Fibroblast of lung (primary cell): ENCODE measurements at regions not wholly inside any gene's neighbourhood (a gene's known extent, or its start where the extent isn't known, plus 50 kb on each side); places are given as distances from the start of the nearest gene placed in this dataset.

Source experiments
- DNase-seq, 2 donors: peaks; one replicate each; pipeline versions ENCODE4 v3.0.0 to v3.0.0-alpha.2; 2010; ENCODE audit warnings: low read depth in 2 of 2
- H2AFZ ChIP-seq: 2 replicates; pipeline ENCODE4 v1.5.1; 2012; ENCODE audit warnings: low read length, control low read depth, inconsistent platforms
- H3K27ac ChIP-seq: 2 replicates; pipeline ENCODE4 v1.5.1; 2011; ENCODE audit warnings: low read length, control low read depth; ENCODE audit not compliant: insufficient read depth
- H3K27me3 ChIP-seq: 2 replicates; pipeline ENCODE4 v1.5.1; 2011; ENCODE audit warnings: mild to moderate bottlenecking, low read length; ENCODE audit not compliant: control insufficient read depth, insufficient read depth
- H3K36me3 ChIP-seq: 2 replicates; pipeline ENCODE4 v1.5.1; 2011; ENCODE audit warnings: low read length; ENCODE audit not compliant: control insufficient read depth, insufficient read depth
- H3K4me1 ChIP-seq: 2 replicates; pipeline ENCODE4 v1.5.1; 2011; ENCODE audit warnings: low read length; ENCODE audit not compliant: control insufficient read depth, insufficient read depth; ENCODE audit errors: extremely low read depth
- H3K4me2 ChIP-seq: 2 replicates; pipeline ENCODE4 v1.5.1; 2011; ENCODE audit warnings: low read length, control low read depth; ENCODE audit not compliant: insufficient read depth; ENCODE audit errors: extremely low read depth
- H3K4me3 ChIP-seq, 4 experiments: fragments of 200-600 bp in 1 of 4; sonication (generic) in 1 of 4; replicated peaks in 1 of 4; 2 replicates each; pipeline ENCODE4 v1.5.1; 2011 to 2016; ENCODE audit warnings: low read length in 4 of 4, low read depth in 3 of 4, mild to moderate bottlenecking in 3 of 4, control low read depth in 2 of 4, inconsistent platforms in 1 of 4, mixed read lengths in 1 of 4; ENCODE audit not compliant: insufficient read depth in 1 of 4; ENCODE audit errors: control extremely low read depth in 1 of 4
- H3K79me2 ChIP-seq: 2 replicates; pipeline ENCODE4 v1.5.1; 2012; ENCODE audit warnings: mild to moderate bottlenecking, low read length, inconsistent platforms; ENCODE audit not compliant: control insufficient read depth, insufficient read depth
- H3K9ac ChIP-seq: 2 replicates; pipeline ENCODE4 v1.5.1; 2011; ENCODE audit warnings: mild to moderate bottlenecking, low read length, control low read depth; ENCODE audit not compliant: insufficient read depth
- H3K9me3 ChIP-seq: 2 replicates; pipeline ENCODE4 v1.5.1; 2012; ENCODE audit warnings: low read depth, low read length; ENCODE audit not compliant: control insufficient read depth, insufficient read depth
- H4K20me1 ChIP-seq: 2 replicates; pipeline ENCODE4 v1.5.1; 2011; ENCODE audit warnings: low read length; ENCODE audit not compliant: control insufficient read depth, insufficient read depth; ENCODE audit errors: extremely low read depth
- EZH2 ChIP-seq: IDR thresholded peaks from 2 replicates; pipeline ENCODE4 v1.5.1; 2012; ENCODE audit warnings: low read length, control low read depth, mild to moderate bottlenecking; ENCODE audit errors: missing control alignments
- TF ChIP-seq, protein P1 (sequence below), 2 donors: IDR thresholded peaks in 1 of 2; conservative IDR thresholded peaks in 1 of 2; 1 replicate in 1 of 2; 2 replicates in 1 of 2; pipeline ENCODE4 v1.5.1; 2011 to 2012; ENCODE audit warnings: low read length in 2 of 2, control low read depth in 1 of 2, inconsistent platforms in 1 of 2, low read depth in 1 of 2, mild to moderate bottlenecking in 1 of 2

DNA sequence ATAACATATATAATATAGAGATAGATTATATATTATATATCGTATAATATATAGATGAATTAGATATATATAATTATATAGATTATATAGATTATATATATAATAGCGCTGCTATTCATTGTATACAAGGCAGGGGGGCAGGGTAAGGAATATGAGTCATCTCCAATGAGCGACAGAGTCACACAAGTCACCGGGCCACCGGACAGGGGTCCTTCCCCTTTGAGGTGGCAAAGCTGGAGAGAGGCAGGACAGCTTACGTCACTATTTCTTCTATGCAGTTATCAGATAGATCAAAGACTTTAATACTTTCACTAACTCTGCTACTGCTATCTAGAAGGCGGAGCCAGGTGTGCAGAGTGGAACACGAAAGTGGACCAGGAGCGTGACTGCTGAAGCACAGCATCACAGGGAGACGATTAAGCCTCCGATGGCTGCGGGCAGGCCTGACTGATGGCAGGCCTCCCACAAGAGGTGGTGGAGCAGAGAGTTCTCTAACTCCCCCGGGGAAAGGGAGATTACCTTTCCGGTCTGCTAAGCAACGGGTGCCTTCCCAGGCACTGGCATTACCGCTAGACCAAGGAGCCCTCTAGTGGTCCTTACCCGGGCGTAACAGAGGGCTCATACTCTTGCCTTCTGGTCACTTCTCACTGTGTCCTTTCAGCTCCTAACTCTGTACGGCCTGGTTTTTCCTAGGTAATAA is 2154.7 kb downstream of the MRPL39 start:
- H3K4me1 ChIP-seq = no peaks in the 10 kb centered on the region
- H3K27ac ChIP-seq = no peak overlapping the region
- DNase-seq = no peak
- no peak for TF ChIP-seq EZH2
- TF ChIP-seq, protein P1, sequence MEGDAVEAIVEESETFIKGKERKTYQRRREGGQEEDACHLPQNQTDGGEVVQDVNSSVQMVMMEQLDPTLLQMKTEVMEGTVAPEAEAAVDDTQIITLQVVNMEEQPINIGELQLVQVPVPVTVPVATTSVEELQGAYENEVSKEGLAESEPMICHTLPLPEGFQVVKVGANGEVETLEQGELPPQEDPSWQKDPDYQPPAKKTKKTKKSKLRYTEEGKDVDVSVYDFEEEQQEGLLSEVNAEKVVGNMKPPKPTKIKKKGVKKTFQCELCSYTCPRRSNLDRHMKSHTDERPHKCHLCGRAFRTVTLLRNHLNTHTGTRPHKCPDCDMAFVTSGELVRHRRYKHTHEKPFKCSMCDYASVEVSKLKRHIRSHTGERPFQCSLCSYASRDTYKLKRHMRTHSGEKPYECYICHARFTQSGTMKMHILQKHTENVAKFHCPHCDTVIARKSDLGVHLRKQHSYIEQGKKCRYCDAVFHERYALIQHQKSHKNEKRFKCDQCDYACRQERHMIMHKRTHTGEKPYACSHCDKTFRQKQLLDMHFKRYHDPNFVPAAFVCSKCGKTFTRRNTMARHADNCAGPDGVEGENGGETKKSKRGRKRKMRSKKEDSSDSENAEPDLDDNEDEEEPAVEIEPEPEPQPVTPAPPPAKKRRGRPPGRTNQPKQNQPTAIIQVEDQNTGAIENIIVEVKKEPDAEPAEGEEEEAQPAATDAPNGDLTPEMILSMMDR (conservative IDR thresholded peaks at IDR 0.05 in 1 of 2, IDR thresholded peaks at IDR 0.05 in 1 of 2; ENCODE audit: low read depth in 1 of 2, low read length in 2 of 2) = no peak
- H3K4me2 ChIP-seq = no peak overlapping the region
- H3K27me3 ChIP-seq = no peaks in the 10 kb centered on the region
- H3K4me3 ChIP-seq = no peak overlapping the region
- H2AFZ ChIP-seq = no peak overlapping the region
- H3K36me3 ChIP-seq = no peaks in the 10 kb centered on the region
- H3K79me2 ChIP-seq = no peaks in the 10 kb centered on the region
- no peaks in the 10 kb centered on the region for H4K20me1 ChIP-seq
- H3K9me3 ChIP-seq = no peaks in the 10 kb centered on the region
- H3K9ac ChIP-seq = no peak overlapping the region

DNA sequence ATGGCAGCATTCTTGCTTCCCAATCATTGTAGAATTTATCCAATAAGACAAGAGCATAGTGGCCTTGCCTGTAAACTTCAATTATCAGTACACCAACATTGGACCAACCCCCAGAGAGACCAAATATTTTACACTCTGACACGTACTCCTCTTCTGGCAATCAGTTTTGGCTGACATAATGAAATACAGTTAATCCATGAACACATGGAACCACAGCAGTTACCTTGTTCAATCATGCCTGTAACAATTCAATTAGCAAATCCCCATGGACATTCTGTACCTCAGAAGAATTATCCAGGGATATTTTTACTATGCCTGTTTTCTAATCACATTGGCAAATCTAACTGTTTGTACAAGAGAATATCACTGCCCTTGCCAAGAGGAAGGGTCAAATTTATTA is 2162.0 kb downstream of the MRPL39 start:
- H2AFZ ChIP-seq = no peak overlapping the region

DNA sequence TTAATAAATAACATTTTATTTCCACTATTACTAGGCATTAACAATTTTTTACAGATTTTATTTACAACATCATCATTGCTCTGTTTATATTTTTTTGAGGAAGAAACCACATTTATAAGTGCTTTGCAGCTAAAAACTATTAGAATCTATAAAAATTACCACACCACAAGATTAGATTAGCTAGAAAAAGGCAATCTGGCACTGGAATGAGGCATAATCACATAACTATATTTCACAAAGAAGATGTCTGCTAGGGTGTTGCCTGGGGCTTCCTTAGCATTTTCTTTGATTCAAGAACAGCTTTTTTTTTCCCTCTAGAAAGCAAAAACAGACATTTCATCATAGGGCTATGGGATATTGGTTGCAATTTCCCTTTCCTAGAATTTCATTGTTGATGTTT is 2169.2 kb downstream of the MRPL39 start:
- Histone ChIP-seq H3K4me2 (no peak overlapping the region), H2AFZ (no peak overlapping the region), H3K4me1 (no peaks in the 10 kb centered on the region), H3K79me2 (no peaks in the 10 kb centered on the region), H3K9me3 (no peaks in the 10 kb centered on the region), H4K20me1 (no peaks in the 10 kb centered on the region), H3K27me3 (no peaks in the 10 kb centered on the region), H3K9ac (no peak overlapping the region), H3K27ac (no peak overlapping the region), H3K36me3 (no peaks in the 10 kb centered on the region), H3K4me3 (no peak overlapping the region)
- DNase-seq = no peak
- TF ChIP-seq, protein P1 (conservative IDR thresholded peaks at IDR 0.05 in 1 of 2, IDR thresholded peaks at IDR 0.05 in 1 of 2; ENCODE audit: low read depth in 1 of 2, low read length in 2 of 2) = no peak
- TF ChIP-seq EZH2 = no peak

More for the DNA sequence above, 2162.0 kb downstream of the MRPL39 start:
- TF ChIP-seq EZH2 = no peak
- TF ChIP-seq, protein P1 (conservative IDR thresholded peaks at IDR 0.05 in 1 of 2, IDR thresholded peaks at IDR 0.05 in 1 of 2; ENCODE audit: low read depth in 1 of 2, low read length in 2 of 2) = no peak
- Histone ChIP-seq H3K4me1 (no peaks in the 10 kb centered on the region), H3K27ac (no peak overlapping the region), H3K9me3 (no peaks in the 10 kb centered on the region), H3K36me3 (no peaks in the 10 kb centered on the region), H3K4me3 (no peak overlapping the region), H3K4me2 (no peak overlapping the region), H3K79me2 (no peaks in the 10 kb centered on the region), H4K20me1 (no peaks in the 10 kb centered on the region), H3K27me3 (no peaks in the 10 kb centered on the region), H3K9ac (no peak overlapping the region)
- no peak for DNase-seq
